PC-3 (cell line): ENCODE measurements at regions not wholly inside any gene's neighbourhood (a gene's known extent, or its start where the extent isn't known, plus 50 kb on each side); places are given as distances from the start of the nearest gene placed in this dataset.
A peak's percentile ranks its signal among the peaks of the same experiment; 100 is the strongest.

Experiments used
- ATAC-seq: fragments of 200-7000 bp; cut with Tn5 transposase; 2 replicates; pipeline ENCODE4 v1.9.1; 2020; ENCODE audit warnings: mild to moderate bottlenecking, moderate library complexity
- BruUV-seq: library from RNA; stranded (reverse); fragments of 400-500 nt; replicated peaks from 2 replicates; lab custom pipeline; 2021; lab: Mats Ljungman, UMichigan
- CTCF ChIA-PET: fragments of 300-600 bp; sonication (Branson Sonifier 250); formaldehyde crosslinking; loops from one replicate; lab custom pipeline; 2022; ENCODE audit warnings: antibody characterized with exemption; lab: Charles Lee
- POLR2A ChIA-PET: fragments of 300-600 bp; sonication (Branson Sonifier 250); formaldehyde crosslinking; loops from one replicate; lab custom pipeline; 2022; ENCODE audit warnings: antibody characterized with exemption; ENCODE audit not compliant: unreplicated experiment; lab: Charles Lee
- DNase-seq: peaks from one replicate; pipeline ENCODE4 v3.0.0-alpha.2; 2015
- H2AFZ ChIP-seq: fragments of 300-600 bp; sonication (generic); 2 replicates; pipeline ENCODE4 v1.6.0; 2016; ENCODE audit warnings: antibody characterized with exemption, low read length
- H3F3A ChIP-seq: fragments of 300-600 bp; sonication (generic); one replicate; pipeline ENCODE4 v1.6.0; 2017; ENCODE audit warnings: antibody characterized with exemption, low read length, control low read depth, mild to moderate bottlenecking; ENCODE audit not compliant: unreplicated experiment
- H3K27ac ChIP-seq: fragments of 300-600 bp; sonication (generic); 2 replicates; pipeline ENCODE4 v1.5.1; 2016; ENCODE audit warnings: mild to moderate bottlenecking, low read length
- H3K27me3 ChIP-seq: fragments of 300-600 bp; sonication (generic); 2 replicates; pipeline ENCODE4 v1.6.1; 2016; ENCODE audit warnings: low read length, mixed read lengths
- H3K36me3 ChIP-seq: fragments of 300-600 bp; sonication (generic); 2 replicates; pipeline ENCODE4 v1.6.1; 2016; ENCODE audit warnings: low read depth, mixed run types, low read length, mixed read lengths
- H3K4me1 ChIP-seq: fragments of 300-600 bp; sonication (generic); 2 replicates; pipeline ENCODE4 v1.5.1; 2016; ENCODE audit warnings: low read length; ENCODE audit not compliant: insufficient read depth
- H3K4me2 ChIP-seq: fragments of 300-600 bp; sonication (generic); 2 replicates; pipeline ENCODE4 v1.6.0; 2016; ENCODE audit warnings: low read length
- H3K4me3 ChIP-seq: fragments of 300-600 bp; sonication (generic); 2 replicates; pipeline ENCODE4 v1.5.1; 2016; ENCODE audit warnings: mild to moderate bottlenecking, low read length, mixed read lengths
- H3K79me2 ChIP-seq: fragments of 300-600 bp; sonication (generic); 2 replicates; pipeline ENCODE4 v1.6.1; 2017; ENCODE audit warnings: low read length, mixed read lengths
- H3K9ac ChIP-seq: fragments of 300-600 bp; sonication (generic); 2 replicates; pipeline ENCODE4 v1.6.0; 2016; ENCODE audit warnings: mild to moderate bottlenecking, low read length
- H3K9me2 ChIP-seq: fragments of 300-600 bp; sonication (generic); replicated peaks from 2 replicates; pipeline ENCODE4 v1.6.1; 2016; ENCODE audit warnings: mixed run types, low read length, mixed read lengths
- H3K9me3 ChIP-seq: fragments of 300-600 bp; sonication (generic); 2 replicates; pipeline ENCODE4 v1.6.1; 2016; ENCODE audit warnings: low read length, mixed read lengths
- H4K20me1 ChIP-seq: fragments of 300-600 bp; sonication (generic); 2 replicates; pipeline ENCODE4 v1.6.1; 2016; ENCODE audit warnings: low read length, mixed read lengths
- CTCF ChIP-seq: fragments of 300-600 bp; sonication (generic); conservative IDR thresholded peaks from 2 replicates; pipeline ENCODE4 v1.5.1; 2017; ENCODE audit warnings: antibody characterized with exemption, low read depth, mild to moderate bottlenecking, low read length
- EZH2 ChIP-seq: fragments of 300-600 bp; sonication (generic); IDR thresholded peaks from one replicate; pipeline ENCODE4 v1.6.1; 2017; ENCODE audit warnings: antibody characterized with exemption, mild to moderate bottlenecking, low read length; ENCODE audit not compliant: unreplicated experiment
- EZH2phosphoT487 ChIP-seq: fragments of 300-600 bp; sonication (generic); IDR thresholded peaks from 2 replicates; pipeline ENCODE4 v1.6.1; 2018; ENCODE audit warnings: mild to moderate bottlenecking, antibody characterized with exemption, low read length, borderline replicate concordance
- intact Hi-C: fragments of 100-400 bp; cut with micrococcal nuclease; formaldehyde crosslinking; loops from 2 replicates; pipeline ENCODE4 v1.9.0; 2023

GRCh38 chr15:35886765-35887164 is 340.8 kb upstream of the DPH6 start:
- Histone ChIP-seq H3K9ac (no peak overlapping the region), H3K27me3 (no peaks in the 10 kb centered on the region), H3K27ac (no peak overlapping the region), H3K4me3 (no peak overlapping the region), H3K9me3 (no peaks in the 10 kb centered on the region), H3K4me1 (peaks cover 18% of the 10 kb centered on the region), H3K4me2 (no peak overlapping the region), H3K36me3 (no peaks in the 10 kb centered on the region), H2AFZ (no peak overlapping the region), H3K79me2 (no peaks in the 10 kb centered on the region), H4K20me1 (no peaks in the 10 kb centered on the region), H3F3A (no peaks in the 10 kb centered on the region), H3K9me2 (no peaks in the 10 kb centered on the region)
- DNase-seq (peak; percentile 62), ATAC-seq (no peak)
- TF ChIP-seq EZH2phosphoT487 (no peak), CTCF (no peak), EZH2 (no peak)
- intact Hi-C loops = no loop called here
- no TSS peak for BruUV-seq
- ChIA-PET CTCF (no interaction called here), POLR2A (no interaction called here)

GRCh38 chr15:35888815-35889214 is 342.9 kb upstream of the DPH6 start:
- no peak overlapping the region for H3K27ac ChIP-seq
- no peaks in the 10 kb centered on the region for H3K9me3 ChIP-seq
- H4K20me1 ChIP-seq = no peaks in the 10 kb centered on the region
- POLR2A ChIA-PET = no interaction called here
- DNase-seq (peak; percentile 20), ATAC-seq (no peak)
- intact Hi-C loops = no loop called here
- H3K4me1 ChIP-seq = peaks cover 18% of the 10 kb centered on the region
- H2AFZ ChIP-seq = no peak overlapping the region
- H3K79me2 ChIP-seq = no peaks in the 10 kb centered on the region
- H3K4me3 ChIP-seq = no peak overlapping the region
- TF ChIP-seq EZH2 = no peak
- TF ChIP-seq CTCF = no peak
- TF ChIP-seq EZH2phosphoT487 = no peak
- no peaks in the 10 kb centered on the region for H3K27me3 ChIP-seq
- BruUV-seq = no TSS peak
- H3F3A ChIP-seq = no peaks in the 10 kb centered on the region
- H3K36me3 ChIP-seq = no peaks in the 10 kb centered on the region
- no peak overlapping the region for H3K4me2 ChIP-seq
- no peaks in the 10 kb centered on the region for H3K9me2 ChIP-seq
- no peak overlapping the region for H3K9ac ChIP-seq
- CTCF ChIA-PET = no interaction called here

- TF ChIP-seq EZH2 (no peak), EZH2phosphoT487 (no peak), CTCF (no peak)
- POLR2A ChIA-PET = no interaction called here
These were observed 361.5 kb upstream of the DPH6 start for GRCh38 chr15:35907511-35907910.

More at GRCh38 chr15:35907511-35907910, 361.5 kb upstream of the DPH6 start:
- Histone ChIP-seq H3K9me3 (no peaks in the 10 kb centered on the region), H3K9ac (no peak overlapping the region), H2AFZ (no peak overlapping the region), H3K36me3 (no peaks in the 10 kb centered on the region), H3F3A (no peaks in the 10 kb centered on the region), H3K9me2 (no peaks in the 10 kb centered on the region), H3K4me3 (no peak overlapping the region), H4K20me1 (no peaks in the 10 kb centered on the region), H3K4me1 (no peaks in the 10 kb centered on the region), H3K27me3 (no peaks in the 10 kb centered on the region), H3K27ac (no peak overlapping the region), H3K4me2 (no peak overlapping the region), H3K79me2 (no peaks in the 10 kb centered on the region)
- no TSS peak for BruUV-seq
- ATAC-seq (no peak), DNase-seq (no peak)
- CTCF ChIA-PET = no interaction called here
- intact Hi-C loops = no loop called here
